PC-9 (cell line): ENCODE measurements at regions not wholly inside any gene's neighbourhood (a gene's known extent, or its start where the extent isn't known, plus 50 kb on each side); places are given as distances from the start of the nearest gene placed in this dataset.

Source experiments
- BruUV-seq: library from RNA; stranded (reverse); fragments of 400-500 nt; replicated peaks from 2 replicates; lab custom pipeline; 2021; lab: Mats Ljungman, UMichigan
- CTCF ChIA-PET: fragments of 300-600 bp; sonication (Branson Sonifier 250); formaldehyde crosslinking; loops from one replicate; lab custom pipeline; 2022; ENCODE audit warnings: antibody characterized with exemption; lab: Charles Lee
- POLR2A ChIA-PET: fragments of 300-600 bp; sonication (Branson Sonifier 250); formaldehyde crosslinking; loops from one replicate; lab custom pipeline; 2022; ENCODE audit warnings: antibody characterized with exemption; ENCODE audit not compliant: unreplicated experiment; lab: Charles Lee
- DNase-seq, 2 experiments: peaks; one replicate each; pipeline versions ENCODE4 v3.0.0 to v3.0.0-alpha.2; 2015 to 2022; ENCODE audit warnings: mixed read lengths in 1 of 2
- H2AFZ ChIP-seq: fragments of 200-600 bp; sonication (generic); 2 replicates; pipeline ENCODE4 v1.8.1; 2017; ENCODE audit warnings: antibody characterized with exemption
- H3F3A ChIP-seq: fragments of 200-600 bp; sonication (generic); 2 replicates; pipeline ENCODE4 v1.8.1; 2017; ENCODE audit warnings: antibody characterized with exemption, mild to moderate bottlenecking, low read depth; ENCODE audit not compliant: insufficient read depth
- H3K27ac ChIP-seq: fragments of 200-600 bp; sonication (generic); 2 replicates; pipeline ENCODE4 v1.6.1; 2016; ENCODE audit warnings: mixed run types
- H3K27me3 ChIP-seq: fragments of 200-600 bp; sonication (generic); 2 replicates; pipeline ENCODE4 v1.6.1; 2016; ENCODE audit warnings: low read depth, mixed run types; ENCODE audit not compliant: insufficient read depth
- H3K36me3 ChIP-seq: fragments of 200-600 bp; sonication (generic); 2 replicates; pipeline ENCODE4 v1.6.1; 2016; ENCODE audit warnings: low read depth, mixed run types
- H3K4me1 ChIP-seq: fragments of 200-600 bp; sonication (generic); replicated peaks from 2 replicates; pipeline ENCODE4 v1.6.1; 2016; ENCODE audit warnings: mixed run types; ENCODE audit not compliant: insufficient read depth
- H3K4me2 ChIP-seq: fragments of 200-600 bp; sonication (generic); 2 replicates; pipeline ENCODE4 v1.6.1; 2017; ENCODE audit warnings: mixed run types
- H3K4me3 ChIP-seq: fragments of 200-600 bp; sonication (generic); 2 replicates; pipeline ENCODE4 v1.6.1; 2016; ENCODE audit warnings: mixed run types
- H3K79me2 ChIP-seq: fragments of 200-600 bp; sonication (generic); 2 replicates; pipeline ENCODE4 v1.6.1; 2017; ENCODE audit warnings: low read depth, mixed run types
- H3K9me2 ChIP-seq: fragments of 200-600 bp; sonication (generic); 2 replicates; pipeline ENCODE4 v1.8.1; 2017; ENCODE audit warnings: mild to moderate bottlenecking; ENCODE audit not compliant: insufficient read depth
- H3K9me3 ChIP-seq: fragments of 200-600 bp; sonication (generic); 2 replicates; pipeline ENCODE4 v1.8.1; 2016; ENCODE audit warnings: low read depth; ENCODE audit not compliant: insufficient read depth
- H4K20me1 ChIP-seq: fragments of 200-600 bp; sonication (generic); 2 replicates; pipeline ENCODE4 v1.8.1; 2017; ENCODE audit not compliant: insufficient read depth
- CTCF ChIP-seq: fragments of 200-600 bp; sonication (generic); conservative IDR thresholded peaks from 2 replicates; pipeline ENCODE4 v1.6.1; 2017; ENCODE audit warnings: mixed run types, antibody characterized with exemption, mild to moderate bottlenecking, moderate library complexity
- EZH2 ChIP-seq: fragments of 200-600 bp; sonication (generic); IDR thresholded peaks from 2 replicates; pipeline ENCODE4 v1.8.0; 2017; ENCODE audit warnings: antibody characterized with exemption, low read depth
- intact Hi-C: fragments of 100-400 bp; cut with micrococcal nuclease; formaldehyde crosslinking; loops from one replicate; pipeline ENCODE4 v1.10.0; 2022; ENCODE audit not compliant: unreplicated experiment

DNA sequence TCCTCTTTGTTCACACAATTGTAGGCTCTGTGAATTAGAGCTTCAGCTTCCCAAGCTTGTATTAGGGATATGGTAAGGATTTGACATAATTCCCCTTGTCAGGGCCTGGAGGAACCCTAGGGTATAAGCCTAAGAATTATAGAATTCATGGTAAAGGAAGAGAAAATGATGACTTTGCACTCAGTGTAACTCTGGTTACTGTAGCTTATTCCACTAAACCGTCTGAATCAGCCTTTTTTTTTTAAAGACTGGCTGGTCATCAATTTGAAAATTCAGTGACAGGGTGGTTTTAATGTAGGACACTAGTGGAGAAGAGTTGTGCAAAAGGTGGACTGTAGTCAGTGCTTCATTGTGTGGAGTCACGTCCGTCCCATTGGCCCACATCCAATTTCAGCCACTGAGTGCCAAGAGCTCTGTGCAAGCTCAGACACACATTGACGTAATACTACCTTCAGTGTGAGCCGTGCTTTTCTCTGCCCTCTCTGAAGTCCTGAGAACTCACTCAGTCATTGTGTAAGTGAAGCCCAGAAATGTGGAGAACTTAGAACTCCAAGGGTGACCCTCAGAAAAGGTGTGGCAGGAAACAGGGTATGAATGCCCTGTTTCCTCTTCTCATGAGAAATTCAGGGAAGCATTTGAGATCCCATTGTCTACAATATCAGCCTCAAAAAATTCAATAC, 449.8 kb downstream of the C4orf33 start:
- no TSS peak for BruUV-seq
- DNase-seq, result no peak
- Histone ChIP-seq H4K20me1 (no peaks in the 10 kb centered on the region), H3K4me3 (no peak overlapping the region), H3K9me2 (no peaks in the 10 kb centered on the region), H3K36me3 (no peaks in the 10 kb centered on the region), H2AFZ (no peak overlapping the region), H3K4me1 (no peaks in the 10 kb centered on the region), H3K79me2 (no peaks in the 10 kb centered on the region), H3K27ac (no peak overlapping the region), H3K4me2 (no peak overlapping the region), H3K9me3 (no peaks in the 10 kb centered on the region), H3F3A (no peaks in the 10 kb centered on the region), H3K27me3 (no peaks in the 10 kb centered on the region)
- TF ChIP-seq CTCF, result no peak
- no peak for TF ChIP-seq EZH2
- intact Hi-C loops, result no loop called here
- ChIA-PET CTCF (no interaction called here), POLR2A (no interaction called here)

DNA sequence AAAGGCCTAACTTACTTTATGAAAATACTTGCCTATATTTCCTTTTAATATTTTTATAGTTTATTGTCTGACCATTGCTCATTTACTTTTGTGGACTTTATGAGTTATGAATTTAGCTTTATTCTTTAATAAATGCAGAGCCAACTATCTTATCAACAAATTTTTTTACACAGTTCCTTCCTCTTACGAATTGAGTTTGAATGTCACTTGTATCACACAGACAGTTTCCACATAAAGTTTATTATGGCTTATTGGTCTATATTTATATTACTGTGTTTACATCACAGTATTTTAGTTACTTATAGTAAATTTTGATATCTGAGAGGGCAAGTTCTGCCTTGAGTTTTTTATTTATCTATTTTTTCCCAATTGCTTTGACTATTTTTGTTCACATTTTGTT, 450.6 kb downstream of the C4orf33 start:
- H3K36me3 ChIP-seq, result no peaks in the 10 kb centered on the region
- no peaks in the 10 kb centered on the region for H3K4me1 ChIP-seq
- no TSS peak for BruUV-seq
- no peak for DNase-seq
- CTCF ChIA-PET, result no interaction called here
- intact Hi-C loops, result no loop called here
- H3K4me2 ChIP-seq, result no peak overlapping the region
- no peaks in the 10 kb centered on the region for H3K9me3 ChIP-seq
- H4K20me1 ChIP-seq, result no peaks in the 10 kb centered on the region
- no peak overlapping the region for H3K4me3 ChIP-seq
- no peaks in the 10 kb centered on the region for H3K9me2 ChIP-seq
- H3F3A ChIP-seq, result no peaks in the 10 kb centered on the region
- no peaks in the 10 kb centered on the region for H3K27me3 ChIP-seq
- H3K27ac ChIP-seq, result no peak overlapping the region
- no peak for TF ChIP-seq EZH2
- TF ChIP-seq CTCF, result no peak
- POLR2A ChIA-PET, result no interaction called here
- H2AFZ ChIP-seq, result no peak overlapping the region
- no peaks in the 10 kb centered on the region for H3K79me2 ChIP-seq

GRCh38 chr4:129550281-129550785, 454.4 kb downstream of the C4orf33 start:
- Histone ChIP-seq H4K20me1 (no peaks in the 10 kb centered on the region), H3K4me3 (no peak overlapping the region), H3K27ac (no peak overlapping the region), H2AFZ (no peak overlapping the region), H3K9me2 (no peaks in the 10 kb centered on the region), H3K4me1 (no peaks in the 10 kb centered on the region), H3K79me2 (no peaks in the 10 kb centered on the region), H3K36me3 (no peaks in the 10 kb centered on the region), H3K4me2 (no peak overlapping the region), H3F3A (no peaks in the 10 kb centered on the region), H3K9me3 (no peaks in the 10 kb centered on the region), H3K27me3 (no peaks in the 10 kb centered on the region)
- POLR2A ChIA-PET, result no interaction called here
- CTCF ChIA-PET, result no interaction called here
- no peak for DNase-seq
- no TSS peak for BruUV-seq
- TF ChIP-seq EZH2 (no peak), CTCF (no peak)
- intact Hi-C loops, result no loop called here
